Sigmoid colon (tissue), 4 donors: ENCODE measurements at regions not wholly inside any gene's neighbourhood (a gene's known extent, or its start where the extent isn't known, plus 50 kb on each side); places are given as distances from the start of the nearest gene placed in this dataset.

Source experiments
- EP300 ChIP-seq, 4 donors: sonication (generic); formaldehyde crosslinking; IDR thresholded peaks; one replicate each; pipeline ENCODE4 v1.6.1; 2017; ENCODE audit warnings: antibody characterized with exemption in 4 of 4
- POLR2A ChIP-seq, 2 donors: fragments of 450-650 bp; IDR thresholded peaks; one replicate each; pipeline ENCODE4 v1.6.1; 2016; ENCODE audit warnings: antibody characterized with exemption in 2 of 2, mild to moderate bottlenecking in 2 of 2, moderate library complexity in 2 of 2
- TF ChIP-seq, protein P1 (sequence below), 4 experiments: fragments of 450-650 bp in 3 of 4; fragments of 200-600 bp in 1 of 4; IDR thresholded peaks; one replicate each; pipeline ENCODE4 v1.5.1; 2016 to 2019; ENCODE audit warnings: antibody characterized with exemption in 4 of 4, mild to moderate bottlenecking in 3 of 4, moderate library complexity in 2 of 4

DNA sequence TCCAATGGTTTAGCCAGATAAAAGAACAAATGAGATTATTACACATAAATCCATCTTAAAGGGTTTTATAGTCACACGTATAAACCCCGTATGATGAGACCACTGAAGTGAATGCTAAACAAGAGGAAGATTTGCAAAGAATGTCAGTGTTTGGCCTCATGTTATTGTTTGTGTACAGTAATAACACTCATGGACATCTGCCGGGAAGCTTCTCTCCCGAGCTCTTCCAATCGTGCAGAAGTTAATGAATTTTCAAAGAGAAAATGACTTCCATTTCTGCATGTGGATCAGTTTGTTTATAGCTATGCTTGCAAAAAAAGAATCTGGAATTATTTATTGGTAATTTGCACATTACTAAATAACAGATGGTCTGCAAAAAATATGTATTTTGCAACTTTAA is 88.5 kb upstream of the APCDD1 start:
- TF ChIP-seq, protein P1, sequence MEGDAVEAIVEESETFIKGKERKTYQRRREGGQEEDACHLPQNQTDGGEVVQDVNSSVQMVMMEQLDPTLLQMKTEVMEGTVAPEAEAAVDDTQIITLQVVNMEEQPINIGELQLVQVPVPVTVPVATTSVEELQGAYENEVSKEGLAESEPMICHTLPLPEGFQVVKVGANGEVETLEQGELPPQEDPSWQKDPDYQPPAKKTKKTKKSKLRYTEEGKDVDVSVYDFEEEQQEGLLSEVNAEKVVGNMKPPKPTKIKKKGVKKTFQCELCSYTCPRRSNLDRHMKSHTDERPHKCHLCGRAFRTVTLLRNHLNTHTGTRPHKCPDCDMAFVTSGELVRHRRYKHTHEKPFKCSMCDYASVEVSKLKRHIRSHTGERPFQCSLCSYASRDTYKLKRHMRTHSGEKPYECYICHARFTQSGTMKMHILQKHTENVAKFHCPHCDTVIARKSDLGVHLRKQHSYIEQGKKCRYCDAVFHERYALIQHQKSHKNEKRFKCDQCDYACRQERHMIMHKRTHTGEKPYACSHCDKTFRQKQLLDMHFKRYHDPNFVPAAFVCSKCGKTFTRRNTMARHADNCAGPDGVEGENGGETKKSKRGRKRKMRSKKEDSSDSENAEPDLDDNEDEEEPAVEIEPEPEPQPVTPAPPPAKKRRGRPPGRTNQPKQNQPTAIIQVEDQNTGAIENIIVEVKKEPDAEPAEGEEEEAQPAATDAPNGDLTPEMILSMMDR (IDR thresholded peaks at IDR 0.05): no peak
- TF ChIP-seq POLR2A (IDR thresholded peaks at IDR 0.05): no peak
- TF ChIP-seq EP300 (IDR thresholded peaks at IDR 0.05): no peak
